Keratinocyte (primary cell): ENCODE measurements at regions not wholly inside any gene's neighbourhood (a gene's known extent, or its start where the extent isn't known, plus 50 kb on each side); places are given as distances from the start of the nearest gene placed in this dataset.

Source experiments
- EZH2 ChIP-seq: IDR thresholded peaks from one replicate; pipeline ENCODE4 v1.6.1; 2012; ENCODE audit warnings: inconsistent platforms, mild to moderate bottlenecking, low read length, moderate library complexity
- TF ChIP-seq, protein P1 (sequence below), 3 experiments: IDR thresholded peaks in 1 of 3; conservative IDR thresholded peaks in 1 of 3; optimal IDR thresholded peaks in 1 of 3; 2 replicates in 2 of 3; 3 replicates in 1 of 3; pipeline versions ENCODE3 to v1.5.1; 2011; ENCODE audit warnings: low read length in 3 of 3, mild to moderate bottlenecking in 3 of 3, moderate library complexity in 2 of 3, control low read depth in 1 of 3, inconsistent platforms in 1 of 3; ENCODE audit not compliant: insufficient read depth in 2 of 3; ENCODE audit errors: extremely low read depth in 1 of 3

DNA sequence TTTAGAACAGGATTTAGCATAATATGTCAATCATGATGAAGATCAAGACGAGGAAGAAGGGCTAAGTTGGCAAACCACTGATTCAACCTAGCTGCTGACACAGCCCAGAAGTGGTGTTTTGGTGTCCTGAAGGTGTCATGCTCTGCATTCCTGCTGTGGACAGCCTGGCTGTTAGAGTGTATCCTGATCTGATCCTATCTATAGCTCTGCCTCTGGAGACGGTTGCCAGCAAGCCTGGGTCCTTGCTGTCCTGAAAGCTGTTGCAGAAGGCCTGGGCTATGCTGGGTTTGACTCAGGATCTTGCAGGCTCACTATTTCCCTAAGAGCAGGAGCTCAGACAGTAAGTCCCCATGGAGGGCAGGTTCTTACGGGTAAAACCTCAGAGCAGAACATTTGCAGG is 416.4 kb downstream of the TSHZ3 start:
- TF ChIP-seq, protein P1, sequence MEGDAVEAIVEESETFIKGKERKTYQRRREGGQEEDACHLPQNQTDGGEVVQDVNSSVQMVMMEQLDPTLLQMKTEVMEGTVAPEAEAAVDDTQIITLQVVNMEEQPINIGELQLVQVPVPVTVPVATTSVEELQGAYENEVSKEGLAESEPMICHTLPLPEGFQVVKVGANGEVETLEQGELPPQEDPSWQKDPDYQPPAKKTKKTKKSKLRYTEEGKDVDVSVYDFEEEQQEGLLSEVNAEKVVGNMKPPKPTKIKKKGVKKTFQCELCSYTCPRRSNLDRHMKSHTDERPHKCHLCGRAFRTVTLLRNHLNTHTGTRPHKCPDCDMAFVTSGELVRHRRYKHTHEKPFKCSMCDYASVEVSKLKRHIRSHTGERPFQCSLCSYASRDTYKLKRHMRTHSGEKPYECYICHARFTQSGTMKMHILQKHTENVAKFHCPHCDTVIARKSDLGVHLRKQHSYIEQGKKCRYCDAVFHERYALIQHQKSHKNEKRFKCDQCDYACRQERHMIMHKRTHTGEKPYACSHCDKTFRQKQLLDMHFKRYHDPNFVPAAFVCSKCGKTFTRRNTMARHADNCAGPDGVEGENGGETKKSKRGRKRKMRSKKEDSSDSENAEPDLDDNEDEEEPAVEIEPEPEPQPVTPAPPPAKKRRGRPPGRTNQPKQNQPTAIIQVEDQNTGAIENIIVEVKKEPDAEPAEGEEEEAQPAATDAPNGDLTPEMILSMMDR (optimal IDR thresholded peaks at IDR 0.05 in 1 of 3, IDR thresholded peaks at IDR 0.05 in 1 of 3, conservative IDR thresholded peaks at IDR 0.05 in 1 of 3; ENCODE audit: extremely low read depth in 1 of 3, insufficient read depth in 2 of 3, low read length in 3 of 3): no peak
- TF ChIP-seq EZH2: no peak
